SK-N-SH treated with all-trans-retinoic acid at 6 μM for 48 hours (cell line): ENCODE measurements at regions not wholly inside any gene's neighbourhood (a gene's known extent, or its start where the extent isn't known, plus 50 kb on each side); places are given as distances from the start of the nearest gene placed in this dataset.

ENCODE experiments used
- ARNTL ChIP-seq: fragments of 450-650 bp; formaldehyde crosslinking; IDR thresholded peaks from 2 replicates; pipeline ENCODE4 v1.5.0; 2020; ENCODE audit warnings: low read depth, mild to moderate bottlenecking, moderate library complexity, borderline replicate concordance
- GLIS3 ChIP-seq: fragments of 250-450 bp; sonication (Bioruptor Pico); IDR thresholded peaks from 2 replicates; pipeline ENCODE4 v1.5.0; 2020; ENCODE audit warnings: mild to moderate bottlenecking, moderate library complexity
- PPARA ChIP-seq: fragments of 250-450 bp; sonication (Bioruptor Pico); IDR thresholded peaks from 2 replicates; pipeline ENCODE4 v1.5.0; 2020; ENCODE audit warnings: mild to moderate bottlenecking, borderline replicate concordance
- TCF4 ChIP-seq: fragments of 250-450 bp; sonication (Bioruptor Pico); IDR thresholded peaks from 2 replicates; pipeline ENCODE4 v1.8.0; 2021; ENCODE audit warnings: mild to moderate bottlenecking, moderate library complexity, borderline replicate concordance
- ZFP3 ChIP-seq: fragments of 250-450 bp; sonication (Bioruptor Pico); IDR thresholded peaks from 2 replicates; pipeline ENCODE4 v1.5.0; 2020; ENCODE audit warnings: mild to moderate bottlenecking, moderate library complexity
- ZNF565 ChIP-seq: fragments of 450-650 bp; formaldehyde crosslinking; conservative IDR thresholded peaks from 2 replicates; pipeline ENCODE4 v1.5.0; 2020; ENCODE audit warnings: low read depth, mild to moderate bottlenecking, moderate library complexity
- ZNF8 ChIP-seq: fragments of 450-650 bp; formaldehyde crosslinking; IDR thresholded peaks from 2 replicates; pipeline ENCODE4 v1.5.0; 2020; ENCODE audit warnings: mild to moderate bottlenecking, moderate library complexity
- TF ChIP-seq, protein P1 (sequence below): fragments of 250-450 bp; sonication (Bioruptor Pico); IDR thresholded peaks from 2 replicates; pipeline ENCODE4 v1.8.0; 2020; ENCODE audit warnings: mild to moderate bottlenecking, moderate library complexity, borderline replicate concordance

DNA sequence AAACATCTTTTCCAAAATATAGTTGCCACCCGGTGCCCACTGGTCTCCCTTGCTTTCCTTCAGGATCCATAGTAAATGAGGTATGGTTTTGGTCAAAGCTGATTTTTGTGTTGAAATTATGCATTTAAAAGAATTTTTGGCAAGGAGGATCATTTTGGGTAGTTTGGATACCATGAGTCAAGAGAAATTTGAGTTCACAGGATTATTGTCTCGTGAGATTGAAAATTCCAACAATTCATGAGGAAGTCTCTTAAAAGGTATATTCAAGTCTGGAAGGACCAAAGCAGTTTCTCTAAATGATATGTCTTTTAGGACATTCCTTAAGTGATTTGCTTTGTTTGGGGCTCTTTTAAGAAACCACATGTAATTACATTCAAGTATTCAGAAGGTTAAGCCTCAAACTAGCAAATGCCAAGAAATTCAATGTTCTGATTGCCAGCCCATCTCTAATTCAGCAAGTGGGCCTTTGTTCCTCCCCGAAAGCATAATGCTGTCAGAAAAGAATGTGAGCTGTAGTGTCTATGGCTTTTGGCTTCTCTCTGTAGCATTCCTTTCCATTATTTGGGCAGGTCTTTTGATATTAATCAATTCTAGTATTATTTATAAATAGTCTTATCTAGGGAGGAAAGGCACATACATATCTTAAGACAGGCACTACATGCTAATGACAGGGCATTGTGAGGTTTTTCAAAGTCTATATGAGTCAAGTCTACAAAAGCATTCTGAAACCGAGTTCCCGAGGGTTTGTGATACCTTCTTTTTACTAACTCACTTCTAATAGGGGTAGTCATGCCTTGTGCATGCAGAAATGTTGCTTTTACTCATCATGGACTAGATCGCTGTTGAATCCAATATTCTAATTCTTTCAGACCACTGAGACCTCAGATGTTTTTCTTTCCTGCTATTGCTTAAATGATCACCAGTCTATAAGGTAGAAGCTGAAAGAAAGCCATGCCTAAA, 453.9 kb downstream of the ENC1 start:
- TF ChIP-seq ARNTL (CRISPR knock-in tag) = no peak
- TF ChIP-seq ZFP3 (CRISPR knock-in tag) = no peak
- no peak for TF ChIP-seq GLIS3
- TF ChIP-seq, protein P1, sequence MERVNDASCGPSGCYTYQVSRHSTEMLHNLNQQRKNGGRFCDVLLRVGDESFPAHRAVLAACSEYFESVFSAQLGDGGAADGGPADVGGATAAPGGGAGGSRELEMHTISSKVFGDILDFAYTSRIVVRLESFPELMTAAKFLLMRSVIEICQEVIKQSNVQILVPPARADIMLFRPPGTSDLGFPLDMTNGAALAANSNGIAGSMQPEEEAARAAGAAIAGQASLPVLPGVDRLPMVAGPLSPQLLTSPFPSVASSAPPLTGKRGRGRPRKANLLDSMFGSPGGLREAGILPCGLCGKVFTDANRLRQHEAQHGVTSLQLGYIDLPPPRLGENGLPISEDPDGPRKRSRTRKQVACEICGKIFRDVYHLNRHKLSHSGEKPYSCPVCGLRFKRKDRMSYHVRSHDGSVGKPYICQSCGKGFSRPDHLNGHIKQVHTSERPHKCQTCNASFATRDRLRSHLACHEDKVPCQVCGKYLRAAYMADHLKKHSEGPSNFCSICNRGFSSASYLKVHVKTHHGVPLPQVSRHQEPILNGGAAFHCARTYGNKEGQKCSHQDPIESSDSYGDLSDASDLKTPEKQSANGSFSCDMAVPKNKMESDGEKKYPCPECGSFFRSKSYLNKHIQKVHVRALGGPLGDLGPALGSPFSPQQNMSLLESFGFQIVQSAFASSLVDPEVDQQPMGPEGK (CRISPR knock-in tag) = no peak
- no peak for TF ChIP-seq PPARA (CRISPR knock-in tag)
- no peak for TF ChIP-seq ZNF565 (CRISPR knock-in tag)
- TF ChIP-seq ZNF8 (CRISPR knock-in tag) = no peak
- no peak for TF ChIP-seq TCF4
